Skin of body (tissue), 1 donor: ENCODE measurements at regions not wholly inside any gene's neighbourhood (a gene's known extent, or its start where the extent isn't known, plus 50 kb on each side); places are given as distances from the start of the nearest gene placed in this dataset.

Experiments
- DNase-seq: peaks from one replicate; lab custom pipeline; 2025; lab: John Stamatoyannopoulos, UW

DNA sequence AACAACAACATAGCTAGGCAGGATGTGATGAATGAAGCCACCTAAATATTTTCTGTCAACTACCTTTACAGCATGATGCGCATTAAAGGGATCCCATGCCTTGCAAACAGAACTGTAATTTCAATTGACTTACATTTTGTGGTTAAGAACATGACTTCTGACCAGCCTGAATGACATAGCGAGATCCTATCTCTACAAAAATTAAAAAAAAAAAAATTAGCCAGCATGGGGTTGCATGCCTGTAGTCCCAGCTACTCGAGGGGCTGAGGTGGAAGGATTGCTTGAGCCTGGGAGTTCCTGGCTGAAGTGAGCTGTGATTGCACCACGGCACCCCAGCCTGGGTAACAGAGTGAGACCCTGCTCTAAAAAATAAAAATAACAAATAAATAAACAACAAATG is 680.6 kb downstream of the IQCM start:
- DNase-seq: no peak

DNA sequence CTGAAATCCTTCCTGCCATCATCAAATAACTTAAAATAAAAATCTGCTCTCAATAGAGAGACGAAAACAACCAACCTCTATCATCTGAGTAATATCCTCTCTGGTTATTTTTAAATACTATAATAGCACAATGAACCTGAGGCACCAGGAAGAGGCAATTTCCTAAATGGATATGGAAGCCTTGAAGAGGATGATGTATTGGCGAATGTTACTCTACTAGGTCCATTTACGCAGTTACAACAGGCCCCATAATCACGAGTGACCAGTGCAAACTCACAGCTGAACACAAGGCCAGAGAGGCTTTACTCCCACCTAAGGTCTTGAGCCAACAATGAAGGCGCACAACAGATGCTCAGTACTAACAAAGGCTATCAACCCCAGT is 678.8 kb upstream of the NR3C2 start:
- DNase-seq: no peak

DNA sequence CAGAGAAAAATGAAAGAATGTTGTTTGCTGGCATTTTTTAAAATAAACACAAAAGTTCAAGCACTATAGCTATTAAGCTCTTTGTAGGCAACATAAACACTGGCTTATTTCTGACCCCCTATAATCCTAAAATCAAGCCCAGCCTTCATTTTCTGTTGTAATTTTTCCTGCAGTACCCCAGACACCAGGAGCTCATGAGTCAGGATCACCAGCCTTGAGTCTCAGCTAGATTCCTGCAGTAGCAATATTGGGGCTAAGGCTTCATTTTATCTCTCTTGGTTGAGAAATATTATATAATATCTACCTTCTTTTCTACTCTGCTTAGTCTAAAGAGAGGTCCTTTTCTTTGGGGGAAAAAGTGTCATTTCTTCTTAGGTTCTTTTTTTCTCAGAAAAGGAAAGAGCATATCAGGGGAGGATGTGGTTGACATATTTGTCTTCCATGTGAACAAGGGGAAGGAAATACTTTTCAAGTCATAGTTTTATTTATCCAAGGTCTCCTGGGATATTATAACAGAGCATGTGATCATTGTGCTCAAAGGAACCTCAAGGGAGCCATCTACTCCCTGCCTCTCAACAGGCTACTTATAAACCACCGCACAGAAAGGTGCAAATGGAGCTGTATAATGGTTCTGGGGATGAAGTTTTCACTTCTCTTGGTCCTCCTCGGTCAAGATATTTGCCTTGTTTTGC is 678.3 kb upstream of the NR3C2 start:
- no peak for DNase-seq

DNA sequence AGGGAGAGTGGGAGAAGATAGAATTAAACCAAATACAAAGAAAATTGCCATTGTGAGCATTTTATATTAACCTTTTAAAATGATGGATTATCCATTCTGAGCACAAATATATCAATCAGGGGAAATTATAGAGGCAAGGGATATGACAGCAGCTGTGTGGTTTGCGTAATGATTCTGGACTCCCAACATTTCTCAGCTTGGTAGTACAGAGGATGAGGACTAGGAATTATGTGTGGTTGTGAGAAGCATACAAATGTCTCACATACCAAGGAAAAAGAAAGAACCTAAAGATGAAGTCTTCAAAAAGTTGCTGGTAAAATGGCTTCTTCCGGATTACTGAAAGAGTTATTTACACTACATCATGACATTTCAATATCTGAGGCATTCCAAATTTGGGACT is 674.6 kb upstream of the NR3C2 start:
- no peak for DNase-seq

DNA sequence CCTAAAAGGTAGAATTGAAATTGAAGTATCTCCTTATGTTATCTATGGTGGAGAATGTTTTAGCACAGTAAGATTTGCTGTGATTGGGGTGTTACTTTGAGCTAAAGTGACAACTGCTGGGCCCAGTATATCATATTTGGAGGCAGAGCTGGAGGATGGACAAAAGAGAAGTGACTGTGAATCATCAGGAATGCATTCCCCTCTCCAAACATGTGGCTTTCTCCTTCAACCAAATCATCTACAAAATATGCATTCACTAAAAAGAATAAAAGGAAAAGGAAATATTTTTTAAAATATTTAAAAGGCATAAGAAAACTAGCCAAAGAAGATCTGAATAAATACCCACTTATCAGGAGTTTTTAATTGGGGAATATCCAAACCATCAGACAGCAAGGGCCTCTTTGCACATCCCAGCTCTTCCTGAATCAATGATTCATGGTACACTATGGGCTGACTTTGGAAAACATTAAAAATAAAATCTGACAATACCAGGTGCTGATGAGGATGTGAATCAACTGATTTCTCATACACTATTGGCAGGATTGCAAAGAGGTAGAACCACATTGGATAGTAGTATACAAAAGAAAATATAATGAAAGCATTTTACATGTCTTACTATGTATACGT is 671.7 kb upstream of the NR3C2 start:
- DNase-seq: peak; percentile 3

DNA sequence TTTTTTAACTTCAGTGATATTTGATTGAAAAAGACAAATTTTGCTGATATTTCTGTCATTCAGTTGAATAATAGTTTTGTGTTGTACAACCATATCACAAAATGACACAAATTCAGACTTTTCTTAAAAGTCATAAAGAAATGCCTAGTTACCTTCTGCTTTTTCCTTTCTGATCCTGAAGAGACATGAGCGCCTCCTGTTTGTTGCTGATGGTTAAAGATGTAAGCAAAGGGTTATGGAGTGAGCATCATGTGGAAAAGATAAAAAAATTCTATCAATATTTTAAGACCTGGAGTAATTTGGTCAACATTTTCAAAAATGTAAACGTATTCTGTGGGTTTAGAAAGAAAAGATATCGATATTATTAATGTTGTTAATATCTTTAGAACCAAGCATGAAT is 669.9 kb upstream of the NR3C2 start:
- DNase-seq: no peak

DNA sequence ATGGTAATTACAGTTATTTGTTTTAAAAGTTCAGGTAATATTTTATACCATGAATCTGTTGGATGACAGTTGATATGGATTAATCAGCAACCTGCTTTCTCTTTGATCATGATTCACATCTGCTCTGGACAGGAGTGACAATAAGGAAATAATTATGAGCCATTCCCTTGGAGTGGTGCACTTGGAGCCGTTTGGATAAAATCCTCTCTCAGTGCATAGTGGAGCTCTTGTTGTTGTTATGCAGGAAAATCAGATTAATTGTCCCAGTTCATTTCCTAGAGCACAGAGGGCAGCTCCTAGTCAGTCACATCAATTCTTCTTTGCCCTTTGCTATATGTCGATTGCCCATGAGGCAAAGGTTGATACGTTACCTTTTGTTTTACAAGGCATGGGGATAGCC is 668.3 kb upstream of the NR3C2 start:
- DNase-seq: no peak

GRCh38 chr4:149108626-149109025 is 666.4 kb upstream of the NR3C2 start:
- no peak for DNase-seq

GRCh38 chr4:149102765-149103164 is 660.6 kb upstream of the NR3C2 start:
- no peak for DNase-seq

DNA sequence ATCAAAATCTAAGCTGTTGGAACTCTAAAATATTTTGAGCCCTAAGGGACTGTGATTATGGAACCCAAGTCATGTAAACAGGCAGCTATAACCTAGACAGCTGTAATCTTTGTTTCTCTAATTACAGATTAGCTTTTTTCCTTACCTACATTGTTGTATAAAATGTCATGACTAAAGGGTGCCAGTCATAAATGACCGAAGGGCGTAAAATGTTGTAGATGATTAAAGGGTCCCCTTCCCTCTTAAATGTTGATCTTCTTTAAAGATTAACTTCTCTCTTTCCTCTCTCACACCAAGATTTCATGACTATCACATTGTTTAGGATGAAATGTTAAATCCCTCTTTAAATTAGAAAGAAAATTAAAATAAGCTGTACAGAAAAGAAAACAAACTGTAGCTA is 659.4 kb upstream of the NR3C2 start:
- DNase-seq: no peak

DNA sequence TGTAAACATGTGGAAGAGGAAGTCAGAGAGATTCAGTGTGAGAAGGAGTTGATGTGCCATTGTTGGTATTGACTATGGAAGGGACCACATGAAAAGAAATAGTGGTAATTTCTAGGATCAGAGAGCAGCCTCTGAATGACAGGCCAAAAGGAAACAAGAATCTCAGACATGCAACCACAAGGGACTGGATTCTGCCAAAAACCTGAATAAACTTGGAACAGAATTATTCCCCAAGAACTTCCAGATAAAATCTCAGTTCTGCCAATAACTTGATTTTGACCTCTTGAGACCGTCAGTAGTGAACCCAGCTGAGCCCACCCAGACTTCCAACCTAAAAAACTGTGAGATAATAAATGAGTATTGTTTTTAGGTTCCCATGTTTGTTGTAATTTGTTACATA is 653.6 kb upstream of the NR3C2 start:
- DNase-seq: peak; percentile 28

DNA sequence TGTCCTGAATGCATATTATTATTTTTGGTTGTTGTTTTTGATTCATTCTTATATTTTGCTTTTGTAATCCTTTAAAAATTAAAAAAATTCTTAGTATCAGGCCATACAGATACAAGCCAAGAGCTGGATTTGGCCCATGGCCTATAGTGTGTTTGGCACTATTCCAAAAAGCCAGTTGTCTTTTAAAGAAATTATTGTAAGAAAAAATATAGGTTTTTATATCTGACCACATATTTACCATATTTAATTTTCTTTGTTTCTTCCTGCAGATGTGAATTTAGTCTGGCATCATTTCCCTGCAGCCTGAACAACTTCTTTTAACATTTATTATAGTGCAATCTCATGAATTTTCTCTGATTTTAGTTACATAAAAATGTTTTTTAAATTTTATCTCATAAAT is 652.8 kb upstream of the NR3C2 start:
- DNase-seq: no peak

DNA sequence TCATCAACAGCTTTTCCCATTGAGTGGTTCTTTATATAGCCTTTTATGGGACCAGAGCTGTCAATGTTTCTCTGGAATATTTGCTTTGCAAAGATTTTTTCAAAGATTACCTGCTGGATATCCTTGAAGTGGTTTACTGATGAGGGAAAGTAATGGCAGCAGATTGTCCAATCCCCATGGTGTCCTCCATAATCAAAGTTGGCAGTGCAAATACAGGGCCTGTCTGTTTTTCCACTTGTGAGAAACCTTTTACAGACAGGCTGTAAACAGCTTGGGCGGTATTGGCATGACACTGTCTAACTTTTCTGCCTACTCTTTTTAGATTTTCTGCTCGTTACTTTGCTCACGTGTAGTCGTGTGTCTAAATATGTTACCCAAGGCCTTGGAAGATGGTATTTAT is 641.9 kb upstream of the NR3C2 start:
- DNase-seq: no peak

DNA sequence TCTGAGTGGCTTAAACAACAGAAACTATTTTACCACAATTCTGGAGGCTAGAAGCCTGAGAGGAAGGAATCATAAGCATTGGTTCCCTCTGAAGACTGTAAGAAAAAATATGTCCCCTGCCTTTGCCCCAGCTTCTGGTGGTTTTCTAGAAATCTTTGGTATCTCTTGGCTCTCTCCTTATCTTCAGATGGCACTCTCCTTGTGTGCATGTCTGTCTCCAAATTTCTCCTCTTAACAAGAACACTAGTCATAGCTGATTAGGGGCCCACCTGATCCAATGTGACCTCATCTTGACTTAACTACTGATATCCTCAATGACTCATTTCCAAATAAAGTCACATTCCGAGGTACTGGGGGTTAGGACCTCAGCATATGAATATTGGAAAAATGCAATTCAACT is 635.0 kb upstream of the NR3C2 start:
- DNase-seq: no peak

GRCh38 chr4:149076401-149076800 is 634.2 kb upstream of the NR3C2 start:
- peak; percentile 23 for DNase-seq

- DNase-seq: no peak
Observed at GRCh38 chr4:149072384-149072783, 630.2 kb upstream of the NR3C2 start.

DNA sequence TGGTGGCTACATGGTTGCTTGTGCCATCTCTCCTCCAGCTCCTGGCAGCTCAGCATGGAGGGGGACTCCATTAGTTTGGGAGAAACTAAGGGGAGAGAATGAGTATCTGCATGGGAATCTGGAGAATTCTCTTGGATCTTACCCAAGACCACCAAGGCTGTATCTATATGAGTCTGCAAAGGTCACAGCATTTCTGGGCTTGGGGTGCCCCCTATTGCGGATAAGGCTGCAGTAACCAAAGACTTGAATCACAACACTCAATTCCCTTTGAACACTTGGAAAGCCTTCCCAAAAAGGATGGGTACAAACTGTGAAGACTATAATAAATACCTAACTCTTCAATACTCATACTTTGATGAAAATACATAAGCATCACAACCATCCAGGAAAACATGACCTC is 623.5 kb upstream of the NR3C2 start:
- DNase-seq: no peak

DNA sequence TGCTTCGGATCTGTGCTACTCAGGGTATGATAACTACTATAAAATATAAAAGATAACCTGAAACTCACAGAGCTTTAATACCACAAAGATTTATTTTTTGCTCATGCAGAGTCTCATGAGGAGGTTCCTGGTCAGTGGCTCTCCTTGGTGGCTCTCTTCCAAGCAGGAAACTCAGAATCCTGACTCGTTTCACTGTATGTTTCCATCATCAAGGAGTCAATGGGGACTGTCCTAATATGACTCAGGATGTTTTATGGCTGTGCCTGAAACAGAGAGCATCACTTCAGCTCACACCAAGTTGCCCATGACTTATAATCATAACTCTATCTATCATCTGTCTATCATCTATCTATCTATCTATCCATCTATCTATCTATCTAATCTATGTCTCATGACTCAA is 620.8 kb upstream of the NR3C2 start:
- no peak for DNase-seq

DNA sequence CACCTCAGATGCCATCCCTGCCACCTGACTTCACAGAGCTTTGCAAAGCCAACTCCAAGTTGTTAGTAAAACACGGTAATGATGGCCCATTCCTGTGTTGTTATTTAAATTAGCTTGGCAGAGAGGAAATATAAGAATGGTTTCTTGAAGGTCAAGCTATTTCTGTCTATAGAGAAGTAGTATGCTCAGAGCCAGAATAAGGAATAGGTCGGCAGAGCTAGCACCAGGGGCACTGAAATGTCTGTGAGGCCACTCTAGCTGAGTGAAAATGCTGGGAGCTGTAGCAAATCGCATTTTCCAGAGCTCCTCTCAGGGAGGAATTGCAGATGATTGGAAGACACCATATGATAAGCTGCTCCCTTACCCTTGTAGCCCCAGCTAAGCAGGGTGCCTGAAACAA is 615.4 kb upstream of the NR3C2 start:
- no peak for DNase-seq

GRCh38 chr4:149056615-149057014 is 614.4 kb upstream of the NR3C2 start:
- DNase-seq: peak; percentile 10

DNA sequence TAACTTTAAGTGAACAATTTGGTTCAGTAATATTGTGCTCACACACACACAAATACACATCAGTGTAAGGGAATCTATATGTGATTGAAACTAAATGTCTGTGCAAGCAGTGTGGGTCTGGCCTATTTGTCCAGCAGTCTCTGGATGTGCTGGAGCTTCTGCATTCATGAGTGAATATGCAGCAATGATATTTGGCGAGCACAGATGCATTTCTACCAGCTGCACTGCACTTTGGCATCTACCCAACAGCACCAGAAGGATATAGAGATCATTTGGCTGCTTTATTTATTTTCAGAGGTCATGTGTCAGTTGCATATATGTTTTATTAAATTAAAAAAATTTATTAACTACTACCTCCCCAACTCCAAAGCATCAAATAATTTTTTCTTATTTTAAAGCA is 613.4 kb upstream of the NR3C2 start:
- no peak for DNase-seq

GRCh38 chr4:149050840-149051239 is 608.6 kb upstream of the NR3C2 start:
- DNase-seq: no peak

- no peak for DNase-seq
Observed at GRCh38 chr4:149048451-149049143, 606.4 kb upstream of the NR3C2 start.
